ENCODE measurements at regions not wholly inside any gene's neighbourhood (a gene's known extent, or its start where the extent isn't known, plus 50 kb on each side); places are given as distances from the start of the nearest gene placed in this dataset.

GRCh38 chr1:208803011-208803811, 559.0 kb upstream of the PLXNA2 start:
- WGBS, 2 donors = 68 to 74% methylated on average over 9 of the region's 9 CpGs
- TF ChIP-seq CTCF (IDR thresholded peaks at IDR 0.05) = no peak
- no peak for TF ChIP-seq POLR2A (IDR thresholded peaks at IDR 0.05)
- intact Hi-C loops (cut with DNase I; ENCODE audit: low total_unique reads) = no loop called here
- H3K4me3 ChIP-seq (ENCODE audit: low read depth, poor library complexity, severe bottlenecking) = no peak overlapping the region
- DNase-seq (ENCODE audit: low spot score in 2 of 2) = no peak

GRCh38 chr1:208807446-208808127, 563.4 kb upstream of the PLXNA2 start:
- TF ChIP-seq POLR2A (IDR thresholded peaks at IDR 0.05) (no peak), CTCF (IDR thresholded peaks at IDR 0.05) (no peak)
- DNase-seq (ENCODE audit: low spot score in 2 of 2) = peak in 1 of 2 donors; percentile 43
- no peak overlapping the region for H3K4me3 ChIP-seq (ENCODE audit: low read depth, poor library complexity, severe bottlenecking)
- intact Hi-C loops (cut with DNase I; ENCODE audit: low total_unique reads) = no loop called here
- 36 to 48% methylated on average over 4 of the region's 4 CpGs for WGBS, 2 donors

- intact Hi-C loops (cut with DNase I; ENCODE audit: low total_unique reads) = no loop called here
- H3K4me3 ChIP-seq (ENCODE audit: low read depth, poor library complexity, severe bottlenecking) = no peak overlapping the region
- no peak for DNase-seq (ENCODE audit: low spot score in 2 of 2)
- WGBS, 2 donors = 34 to 69% methylated on average over 1 of the region's 1 CpG
- TF ChIP-seq CTCF (IDR thresholded peaks at IDR 0.05) (no peak), POLR2A (IDR thresholded peaks at IDR 0.05) (no peak)
Observed at GRCh38 chr1:208808301-208808700, 564.1 kb upstream of the PLXNA2 start.

- TF ChIP-seq POLR2A (IDR thresholded peaks at IDR 0.05) = no peak
- TF ChIP-seq CTCF (IDR thresholded peaks at IDR 0.05) = no peak
- WGBS, 2 donors = 47 to 62% methylated on average over 3 of the region's 3 CpGs
- intact Hi-C loops (cut with DNase I; ENCODE audit: low total_unique reads) = no loop called here
Observed at GRCh38 chr1:208809876-208810275, 565.7 kb upstream of the PLXNA2 start.

GRCh38 chr1:208818770-208819445, 574.7 kb upstream of the PLXNA2 start:
- DNase-seq (ENCODE audit: low spot score in 2 of 2) = no peak
- H3K4me3 ChIP-seq (ENCODE audit: low read depth, poor library complexity, severe bottlenecking) = no peak overlapping the region
- intact Hi-C loops (cut with DNase I; ENCODE audit: low total_unique reads) = no loop called here
- 84% methylated on average over 8 of the region's 8 CpGs for WGBS, 2 donors
- TF ChIP-seq CTCF (IDR thresholded peaks at IDR 0.05) = no peak
- TF ChIP-seq POLR2A (IDR thresholded peaks at IDR 0.05) = no peak

More at GRCh38 chr1:208809876-208810275, 565.7 kb upstream of the PLXNA2 start:
- DNase-seq (ENCODE audit: low spot score in 2 of 2) = peak in 1 of 2 donors; percentile 21
- H3K4me3 ChIP-seq (ENCODE audit: low read depth, poor library complexity, severe bottlenecking) = no peak overlapping the region

Data from lower leg skin (tissue), 4 donors.